ENCODE measurements at regions not wholly inside any gene's neighbourhood (a gene's known extent, or its start where the extent isn't known, plus 50 kb on each side); places are given as distances from the start of the nearest gene placed in this dataset.
"Not testable (repeated sequence)": the region's sequence is repeated elsewhere in the genome, so short reads cannot be mapped to it uniquely, and the experiment has no call there.

DNA sequence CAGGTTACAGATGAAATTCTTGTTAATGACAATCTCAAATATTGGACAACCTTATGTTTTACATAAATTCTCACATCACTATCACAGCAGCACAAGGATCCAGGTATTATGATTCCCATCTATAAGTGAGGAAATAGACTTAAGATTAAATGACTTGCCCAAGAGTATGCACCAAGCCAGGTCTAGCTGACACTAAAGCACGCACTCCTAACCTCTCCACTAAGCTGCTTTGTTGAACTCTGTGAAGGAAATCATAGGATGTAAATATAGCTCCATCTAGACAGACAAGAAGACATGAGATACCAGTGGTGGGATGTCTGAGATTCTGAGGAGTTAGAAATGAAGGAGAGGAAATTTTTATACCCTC is 87.9 kb downstream of the PHLDA1 start:
- no peak for DNase-seq (ENCODE audit: low read depth)

DNA sequence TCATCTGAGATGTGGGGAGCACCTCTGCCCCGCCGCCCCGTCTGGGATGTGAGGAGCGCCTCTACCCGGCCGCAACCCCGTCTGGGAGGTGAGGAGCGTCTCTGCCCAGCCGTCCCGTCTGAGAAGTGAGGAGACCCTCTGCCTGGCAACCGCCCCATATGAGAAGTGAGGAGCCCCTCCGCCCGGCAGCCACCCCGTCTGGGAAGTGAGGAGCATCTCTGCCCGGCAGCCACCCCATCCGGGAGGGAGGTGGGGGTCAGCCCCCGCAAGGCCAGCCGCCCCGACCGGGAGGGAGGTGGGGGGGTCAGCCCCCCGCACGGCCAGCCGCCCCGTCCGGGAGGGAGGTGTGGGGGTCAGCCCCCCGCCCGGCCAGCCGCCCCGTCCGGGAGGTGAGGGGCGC is 89.9 kb downstream of the PHLDA1 start:
- not testable (repeated sequence) for DNase-seq (ENCODE audit: low read depth)

DNA sequence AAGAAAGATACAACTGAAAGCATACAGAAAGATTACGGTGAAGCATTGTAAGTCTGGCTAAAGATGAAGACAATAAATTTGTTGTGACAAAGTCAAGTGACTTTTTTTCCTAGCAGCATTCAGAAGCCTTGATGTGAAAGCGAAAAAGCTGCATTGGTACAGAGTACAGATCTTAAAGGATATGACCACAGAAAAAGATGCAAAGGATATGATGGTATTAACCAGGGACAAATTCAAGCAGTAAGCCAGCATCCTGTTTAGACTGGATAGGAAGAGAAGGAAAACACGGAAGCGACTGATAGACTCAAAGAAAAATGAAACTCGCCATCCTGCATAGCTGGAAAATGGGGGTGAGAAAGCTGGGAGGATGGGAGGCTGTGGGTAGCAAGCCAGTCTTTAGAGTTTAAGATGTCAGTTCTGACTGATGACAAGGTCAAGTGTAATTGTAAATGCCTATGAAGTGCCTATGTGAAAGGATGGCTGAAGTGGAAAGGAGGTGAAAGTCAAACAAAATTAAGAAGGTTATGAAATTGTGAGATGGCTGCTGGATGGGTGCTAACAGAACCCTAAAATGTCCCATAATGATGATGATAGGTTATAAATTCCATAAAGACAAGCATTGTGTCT is 92.4 kb downstream of the PHLDA1 start:
- no peak for DNase-seq (ENCODE audit: low read depth)

DNA sequence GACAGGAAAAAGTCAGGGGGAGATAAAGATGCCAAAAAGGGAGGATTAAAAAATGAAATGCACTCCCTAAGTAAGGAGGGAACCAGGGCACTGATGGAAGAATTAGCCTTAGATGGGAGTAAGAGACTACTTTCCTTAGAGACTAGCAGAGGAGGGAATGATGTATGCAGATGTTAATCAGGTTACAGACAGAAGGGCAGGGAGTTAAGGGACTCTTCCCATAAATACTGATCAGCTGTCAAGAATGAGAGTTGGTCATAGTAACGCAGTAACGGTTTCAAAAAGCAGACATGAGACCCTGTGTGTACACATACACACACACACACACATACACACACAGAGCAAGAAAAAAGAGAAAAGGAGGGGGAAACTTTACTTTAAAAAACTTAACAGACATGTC is 93.4 kb downstream of the PHLDA1 start:
- DNase-seq (ENCODE audit: low read depth) = no peak

DNA sequence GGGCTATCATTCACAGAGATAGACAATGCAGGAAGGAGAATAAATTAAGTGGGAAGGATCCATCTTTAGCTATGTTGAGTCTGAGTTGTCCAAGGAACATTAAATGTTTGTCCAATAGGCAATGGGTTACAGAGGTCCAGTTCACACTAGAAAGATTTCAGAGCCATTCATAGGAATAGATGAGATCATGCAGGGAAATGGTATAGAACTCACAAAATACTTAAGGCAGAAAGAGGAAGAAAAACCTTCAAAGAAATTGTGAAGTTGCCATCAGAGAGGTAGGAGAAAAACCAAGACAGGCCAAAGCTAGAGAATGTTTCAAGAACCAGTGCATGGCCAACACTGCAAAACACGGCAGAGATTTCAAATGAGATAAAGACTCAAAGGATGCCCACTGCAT is 94.1 kb downstream of the PHLDA1 start:
- DNase-seq (ENCODE audit: low read depth) = no peak

DNA sequence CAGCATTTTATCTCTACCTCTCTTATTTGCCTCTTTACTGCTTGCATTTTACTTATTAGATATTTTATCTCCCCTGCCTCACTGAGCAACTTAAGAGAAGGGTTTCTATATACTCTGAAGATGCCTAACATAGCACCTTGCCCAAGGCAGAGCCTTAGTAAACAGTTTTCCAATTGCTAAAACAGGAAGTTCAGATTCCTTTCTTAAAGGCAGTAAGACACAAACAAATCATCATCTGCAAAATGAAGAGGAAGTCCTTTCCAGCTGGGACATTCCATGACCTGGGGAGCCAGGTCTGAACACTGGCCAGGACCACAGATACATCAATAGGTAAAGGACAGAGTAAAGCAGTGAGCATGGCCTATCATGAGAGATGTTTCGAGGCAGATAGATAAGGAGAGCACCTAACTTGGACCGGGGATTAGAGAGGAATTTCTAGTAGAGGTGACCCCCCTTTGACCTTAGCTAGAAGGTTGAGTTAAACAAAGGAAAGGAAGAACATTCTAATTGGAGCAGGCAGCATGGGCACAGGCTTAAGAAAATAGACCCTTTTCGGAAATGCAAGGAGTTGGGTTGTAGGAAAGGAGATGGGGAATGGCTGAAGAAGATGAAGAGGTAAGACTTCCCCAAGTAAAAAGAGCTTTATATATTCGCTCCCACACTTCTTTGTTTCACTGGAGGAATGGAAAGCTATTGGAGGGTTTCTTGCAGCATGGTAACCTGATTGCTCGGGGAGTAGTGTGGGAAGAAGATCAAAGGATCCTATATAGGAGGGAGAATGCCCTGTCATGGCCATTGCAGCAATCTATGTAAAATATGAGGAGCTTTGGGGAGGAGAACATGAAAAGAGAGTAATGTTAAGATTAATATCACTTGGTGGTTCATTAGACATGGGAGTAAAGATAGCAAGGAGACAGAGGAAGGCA is 94.8 kb downstream of the PHLDA1 start:
- DNase-seq (ENCODE audit: low read depth) = no peak

DNA sequence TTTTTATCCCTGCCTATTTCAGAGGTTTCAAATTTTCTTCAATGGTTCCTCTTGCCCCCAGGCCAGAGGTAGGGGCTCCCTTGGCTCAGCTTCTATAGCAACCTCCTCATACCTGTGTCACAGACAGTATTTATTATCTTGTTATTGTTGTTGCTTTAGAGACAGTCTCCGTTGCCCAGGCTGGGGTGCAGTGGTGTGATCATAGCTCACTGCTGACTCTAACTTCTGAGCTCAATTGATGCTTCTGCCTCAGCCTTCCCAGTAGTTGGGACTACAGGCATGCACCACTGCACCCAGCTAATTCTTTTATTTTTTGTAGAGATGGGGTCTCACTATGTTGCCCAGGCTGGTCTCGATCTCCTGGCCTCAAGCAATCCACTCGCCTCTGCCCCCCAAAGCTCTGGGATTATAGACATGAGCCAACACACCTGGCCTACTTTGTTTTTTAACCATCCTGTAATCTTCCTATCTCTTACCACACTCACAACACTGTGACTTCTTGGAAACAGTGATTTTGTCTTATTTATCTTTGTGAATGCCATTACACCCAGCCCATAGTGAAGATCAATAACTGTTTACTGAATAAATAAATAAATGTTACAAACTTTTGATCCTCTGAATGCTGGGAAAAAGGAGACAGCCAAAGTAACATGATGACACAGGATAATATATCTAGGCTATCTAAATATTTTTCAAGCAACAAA is 95.9 kb downstream of the PHLDA1 start:
- DNase-seq (ENCODE audit: low read depth) = no peak

DNA sequence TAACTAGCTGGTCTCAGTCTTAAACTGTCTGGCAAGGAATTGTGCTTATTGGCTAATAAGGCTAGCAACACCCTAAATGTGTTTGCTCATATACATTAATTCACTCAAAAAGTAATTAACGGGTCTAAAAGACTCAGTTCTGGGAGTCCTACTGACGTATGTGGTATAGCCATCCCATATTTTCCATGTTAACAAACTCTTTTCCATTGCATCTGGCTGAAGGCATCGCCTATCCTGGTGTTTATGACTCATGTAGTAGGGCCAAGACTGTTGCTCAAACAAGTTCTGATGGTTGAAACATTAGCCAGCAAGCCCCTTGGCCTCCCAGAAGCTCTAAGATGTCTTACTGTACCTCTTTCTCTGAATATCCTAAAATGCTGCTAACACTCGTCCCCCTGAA is 98.5 kb downstream of the PHLDA1 start:
- no peak for DNase-seq (ENCODE audit: low read depth)

DNA sequence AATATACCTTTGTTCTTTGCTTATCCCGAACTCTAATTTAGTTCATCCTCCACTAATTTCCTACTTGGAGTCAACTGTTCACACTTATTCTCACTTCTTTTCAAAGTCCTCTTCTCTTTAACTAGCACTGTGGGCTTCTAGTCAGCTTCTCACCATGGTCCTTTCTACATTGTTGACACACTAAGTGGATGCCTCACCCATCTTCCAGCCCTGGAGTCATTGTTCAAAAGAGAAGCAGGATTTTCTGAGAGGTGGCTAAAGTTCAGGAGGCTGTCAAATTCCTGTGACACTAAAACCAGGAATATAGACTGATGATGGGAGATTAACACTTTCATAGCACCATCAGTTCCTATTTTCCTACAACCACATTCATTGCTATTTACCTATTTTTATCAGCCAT is 99.3 kb downstream of the PHLDA1 start:
- no peak for DNase-seq (ENCODE audit: low read depth)

DNA sequence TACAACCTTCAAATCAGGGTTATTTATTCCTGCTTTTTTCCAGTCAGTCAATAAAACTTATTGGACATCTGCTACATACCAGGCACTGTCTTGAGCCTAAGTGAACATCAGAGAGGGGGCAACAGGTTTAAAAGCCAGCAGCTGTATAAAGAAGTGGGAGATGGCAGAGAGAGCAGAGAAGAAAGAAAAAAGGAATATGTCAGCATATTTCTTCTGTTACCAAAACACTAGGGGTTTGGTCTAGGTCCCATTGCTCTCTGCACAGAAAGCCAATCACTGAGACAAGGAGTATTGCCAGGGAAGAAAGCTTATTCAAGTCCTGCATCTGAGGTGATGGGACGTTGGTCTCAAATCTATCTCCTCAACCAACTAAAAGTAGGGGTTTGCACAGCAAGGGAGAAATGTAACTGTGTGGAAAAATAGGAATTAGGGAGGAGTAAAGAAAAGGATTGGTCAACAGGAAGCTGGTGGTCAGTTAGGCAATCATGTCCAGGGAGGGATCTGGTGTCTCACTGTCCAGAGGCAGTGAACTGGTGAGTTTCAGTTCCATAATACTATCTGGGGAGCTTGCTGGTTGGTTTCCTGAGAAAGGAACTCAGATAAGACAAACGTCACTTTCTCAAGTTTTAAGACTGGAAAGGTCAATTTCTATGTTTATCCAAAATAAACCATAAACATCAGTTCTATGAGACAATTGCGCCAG is 107.5 kb downstream of the PHLDA1 start:
- DNase-seq (ENCODE audit: low read depth) = no peak

DNA sequence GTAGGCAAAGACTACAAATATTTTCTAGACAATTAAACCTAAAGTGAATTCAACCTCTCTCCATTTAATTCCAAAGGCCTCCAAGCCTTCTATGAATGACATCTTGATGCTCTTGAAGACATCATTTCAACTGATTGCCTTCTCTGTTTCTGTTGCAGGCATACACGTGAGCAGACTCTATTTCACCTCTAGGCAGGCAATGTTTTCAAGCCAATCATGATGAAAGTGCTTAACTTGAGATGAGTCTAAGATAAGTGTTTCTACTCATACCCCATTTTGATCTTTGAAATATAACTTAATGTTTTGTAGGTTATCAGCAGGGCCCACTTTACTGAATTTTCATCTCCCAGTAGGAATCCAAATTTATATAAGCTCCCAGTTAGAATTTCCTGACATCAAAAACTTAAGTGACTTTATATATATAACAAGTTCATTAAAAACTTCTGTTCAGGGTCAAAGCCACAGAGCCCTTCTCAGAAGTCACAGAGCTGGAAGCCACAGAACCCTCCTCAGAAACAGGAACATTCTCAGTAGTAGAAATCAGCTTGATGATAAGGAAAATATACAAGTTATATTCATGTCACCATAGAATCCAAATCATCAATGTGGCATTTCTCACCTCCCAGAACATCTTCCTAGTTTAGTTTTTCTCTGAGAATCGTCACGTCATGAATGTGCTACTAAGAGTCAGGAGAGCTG is 108.5 kb downstream of the PHLDA1 start:
- no peak for DNase-seq (ENCODE audit: low read depth)

DNA sequence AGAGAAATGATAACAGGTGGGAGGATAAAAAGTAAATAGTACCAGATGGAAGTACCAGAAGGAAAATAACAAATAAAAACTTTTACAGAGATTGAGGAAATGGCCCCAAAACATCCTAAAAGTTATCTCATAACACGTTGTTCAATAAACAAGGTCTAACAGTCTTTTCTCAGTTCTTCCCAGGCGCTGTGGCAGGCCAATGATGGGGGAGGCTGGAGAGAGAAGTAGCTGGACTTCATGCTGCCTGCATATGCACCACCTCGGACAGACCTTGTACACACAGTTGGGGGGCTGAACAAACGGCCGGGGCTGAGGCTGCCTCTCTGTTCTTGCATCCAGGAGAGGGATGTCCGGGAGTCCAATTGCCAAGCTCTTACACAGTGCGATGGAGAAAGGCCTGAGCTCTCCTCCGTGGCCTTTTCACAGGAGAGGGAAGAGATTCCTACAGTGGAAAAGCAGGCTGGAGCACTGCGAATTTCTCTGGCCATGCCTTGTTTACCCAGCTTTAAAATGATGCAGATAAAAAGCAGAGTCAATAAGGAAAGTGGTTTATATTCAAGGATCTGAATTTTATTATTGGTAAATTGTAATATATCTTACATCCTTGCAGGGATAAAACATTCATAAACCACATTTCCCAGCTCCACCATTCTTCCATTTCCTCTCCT is 109.8 kb downstream of the PHLDA1 start:
- no peak for DNase-seq (ENCODE audit: low read depth)

DNA sequence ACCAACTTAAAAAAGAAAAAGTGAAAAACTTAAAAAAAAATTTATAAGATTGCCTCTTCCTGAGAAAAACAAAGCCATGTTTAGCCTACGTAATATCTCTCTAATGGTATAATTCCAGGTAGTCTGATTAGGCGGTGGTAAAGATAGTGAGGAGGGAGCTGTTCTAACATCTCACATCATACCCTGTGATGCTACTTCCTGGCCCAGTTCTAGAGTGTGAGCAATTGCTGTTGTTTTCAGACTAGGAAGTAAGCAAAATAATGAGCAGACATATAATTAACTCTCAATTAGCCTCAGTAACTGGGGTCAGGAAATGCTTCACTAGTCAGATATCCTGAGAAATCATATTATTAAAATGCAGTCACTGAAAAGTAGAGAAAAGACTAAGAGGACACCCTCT is 113.9 kb downstream of the PHLDA1 start:
- DNase-seq (ENCODE audit: low read depth) = no peak

DNA sequence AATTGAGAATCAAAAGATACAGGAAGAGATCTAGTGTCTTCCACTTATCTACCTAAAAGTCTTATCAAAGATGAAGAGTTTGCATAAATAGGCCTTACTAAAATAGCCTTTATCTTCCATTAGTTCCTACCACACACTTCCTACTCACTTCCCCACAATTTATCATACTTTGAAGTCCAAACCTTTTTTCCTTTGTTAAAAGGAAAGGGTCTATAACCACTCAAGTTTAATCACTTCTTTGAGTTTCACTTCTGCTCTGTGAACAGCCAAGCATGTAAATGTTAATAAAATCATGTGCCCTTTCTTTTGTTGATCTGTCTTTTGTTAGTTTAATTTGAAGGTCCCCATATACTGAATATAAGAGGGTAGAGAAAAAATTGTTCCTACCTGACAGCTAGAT is 114.5 kb downstream of the PHLDA1 start:
- DNase-seq (ENCODE audit: low read depth) = no peak

DNA sequence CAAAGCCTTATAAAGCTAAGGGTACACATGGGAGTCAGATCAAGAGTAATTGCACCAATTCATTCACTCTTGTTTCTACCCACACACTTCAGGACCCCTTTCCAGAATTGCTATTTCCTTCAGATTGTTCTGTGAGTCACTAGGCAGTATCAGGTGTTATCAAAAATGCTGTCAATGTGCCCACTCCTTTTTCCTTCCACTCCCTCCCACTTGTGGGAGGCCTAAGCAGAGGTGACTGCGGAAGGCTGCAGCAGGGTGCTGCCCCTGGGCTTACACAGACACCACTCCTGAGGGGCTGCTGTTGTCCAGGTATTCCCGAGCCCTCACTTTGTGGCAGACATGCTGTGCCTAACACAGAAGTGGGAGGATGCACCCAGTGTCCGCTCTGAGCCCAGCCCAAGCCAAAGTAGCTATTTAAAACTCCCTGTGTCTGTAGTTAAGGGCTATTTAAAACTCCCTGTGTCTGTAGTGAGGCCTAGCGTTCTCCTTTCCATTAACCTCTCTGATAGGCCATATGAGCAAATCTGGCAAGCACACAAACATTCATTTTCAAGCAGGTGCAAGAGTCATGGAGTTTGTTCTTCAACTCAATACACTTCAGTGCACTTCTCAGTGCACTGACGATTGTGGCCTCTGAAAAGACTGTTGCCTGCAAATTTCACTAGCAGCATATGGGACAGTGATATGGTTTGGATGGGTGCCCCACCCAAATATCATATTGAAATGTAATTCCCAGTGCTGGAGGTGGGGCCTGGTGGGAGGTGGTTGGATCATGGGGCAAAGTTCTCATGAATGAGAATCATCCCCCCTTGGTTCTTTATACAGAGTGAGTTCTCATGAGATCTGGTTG is 117.8 kb downstream of the PHLDA1 start:
- no peak for DNase-seq (ENCODE audit: low read depth)

DNA sequence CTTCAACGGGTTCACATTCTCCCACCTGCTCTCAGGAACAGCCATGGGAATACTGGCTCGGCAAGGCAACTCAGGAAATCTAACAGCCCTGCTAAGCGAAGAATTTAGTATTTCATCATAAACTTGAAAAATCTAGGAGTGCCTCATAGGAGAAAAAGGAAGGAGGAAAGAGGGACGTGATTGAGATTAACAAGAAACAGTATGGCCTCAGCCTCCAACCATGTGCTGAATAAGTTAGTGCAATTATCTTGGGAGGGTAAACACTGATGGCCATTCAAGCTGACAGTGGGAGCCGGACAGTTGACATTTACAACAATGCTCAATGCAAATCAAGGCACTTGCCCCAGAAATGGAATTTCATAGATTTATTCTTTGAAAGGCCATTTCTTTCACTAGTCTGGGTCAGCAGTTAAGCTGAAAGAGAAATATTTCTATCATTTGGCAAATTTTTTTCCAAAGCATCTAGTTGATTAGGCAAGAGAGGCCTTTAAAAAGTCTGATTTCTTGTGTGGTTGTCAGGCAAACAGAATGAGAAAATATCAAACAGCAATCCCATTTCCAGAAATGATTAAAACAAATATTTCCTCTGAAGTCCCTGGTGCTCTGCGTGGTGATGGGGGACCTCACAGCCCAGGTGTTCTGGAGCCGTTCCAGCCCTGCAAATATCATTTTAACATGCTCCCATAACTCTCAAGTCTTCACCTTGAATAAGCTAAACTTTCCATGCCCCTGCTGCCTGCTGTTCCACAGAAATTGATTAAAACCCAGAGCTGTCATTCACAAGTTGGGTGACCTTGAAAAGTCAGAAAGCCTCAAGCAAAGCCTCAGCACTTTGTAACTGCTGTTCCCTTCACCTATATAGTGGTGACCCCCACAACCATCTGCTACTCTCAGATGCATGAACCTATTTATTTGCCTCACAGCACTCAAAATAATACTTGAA is 121.6 kb downstream of the PHLDA1 start:
- no peak for DNase-seq (ENCODE audit: low read depth)

DNA sequence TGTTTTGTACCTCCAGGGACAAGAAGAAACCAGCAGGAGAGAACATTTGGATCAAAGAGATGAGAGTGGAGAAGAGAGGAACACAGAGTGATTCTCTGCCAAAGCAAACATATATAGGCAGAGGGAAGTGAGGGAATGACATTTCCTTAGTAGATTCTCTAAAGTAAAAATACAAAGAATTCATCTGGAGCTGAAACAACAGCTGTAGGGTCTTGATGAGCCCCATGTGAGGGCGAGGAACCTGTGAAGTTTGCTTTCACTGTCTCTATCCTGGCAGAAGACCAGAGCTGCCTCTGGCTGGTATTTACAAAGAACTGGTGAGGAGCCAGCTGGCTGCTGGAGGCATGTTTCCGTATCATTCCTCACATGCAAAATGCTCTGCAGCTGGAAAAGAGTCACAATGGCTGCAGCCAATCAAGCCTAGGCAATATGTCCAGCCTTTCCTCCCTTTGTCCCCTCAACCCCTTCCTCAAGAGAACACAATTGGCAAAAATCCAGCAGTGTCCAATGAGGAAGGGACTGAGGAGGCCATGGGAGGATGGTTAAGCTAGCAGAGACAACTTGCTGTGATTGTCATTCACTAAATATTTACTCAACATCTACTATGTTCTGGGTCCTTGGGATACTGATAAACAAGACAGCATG is 122.5 kb downstream of the PHLDA1 start:
- DNase-seq (ENCODE audit: low read depth) = no peak

DNA sequence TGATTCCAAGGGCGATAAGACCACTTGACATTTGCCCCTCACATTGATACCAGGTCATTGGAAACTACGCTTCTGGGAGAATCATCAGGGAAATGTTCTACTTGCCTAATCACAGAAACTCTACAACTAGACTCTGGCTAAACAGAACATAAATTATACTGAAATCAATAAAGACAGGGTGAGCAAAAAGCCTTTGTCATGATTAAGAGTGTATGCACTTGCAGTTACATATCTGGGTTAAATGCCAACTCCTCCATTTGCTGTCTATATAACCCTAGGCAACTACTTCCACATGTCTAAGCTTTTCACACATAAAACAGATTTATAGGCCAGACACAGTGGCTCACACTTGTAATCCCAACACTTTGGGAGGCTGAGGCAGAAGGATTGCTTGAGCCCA is 125.7 kb downstream of the PHLDA1 start:
- DNase-seq (ENCODE audit: low read depth) = no peak

DNA sequence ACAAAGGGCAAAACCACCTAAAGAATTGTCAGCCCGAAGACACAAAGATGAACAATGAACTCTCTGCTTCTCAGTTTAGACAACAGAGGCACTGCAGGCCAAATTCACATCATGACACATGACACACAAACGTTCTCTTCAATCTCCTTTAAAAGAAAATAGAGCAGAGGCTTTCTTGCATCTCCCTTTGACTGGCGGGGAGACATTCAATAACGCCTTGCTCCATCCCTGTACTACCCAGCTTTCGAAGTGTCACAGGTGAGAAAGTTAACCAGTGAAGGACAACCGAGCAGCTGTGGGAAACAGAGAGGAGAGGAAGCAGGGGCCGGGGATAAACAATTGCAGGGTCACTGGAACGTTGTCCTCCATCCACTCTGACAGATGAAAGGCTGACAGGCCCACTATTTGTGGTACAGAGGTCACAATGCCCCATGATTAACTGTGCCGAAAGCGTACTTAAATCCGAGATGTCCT is 130.8 kb downstream of the PHLDA1 start:
- no peak for DNase-seq (ENCODE audit: low read depth)

Data from stimulated activated CD8-positive, alpha-beta memory T cell treated with anti-CD3 and anti-CD28 coated beads, Interleukin-12 subunit alpha, Interleukin-12 subunit beta, amount 100 ng/mL, for 4 hours (primary cell).